ENCODE measurements at regions not wholly inside any gene's neighbourhood (a gene's known extent, or its start where the extent isn't known, plus 50 kb on each side); places are given as distances from the start of the nearest gene placed in this dataset.

GRCh38 chr1:186512698-186513457, 52.0 kb upstream of the PDC start:
- DNase-seq (ENCODE audit: extremely low spot score, unreplicated experiment), result no peak
- H3K27ac Mint-ChIP-seq, result no peak overlapping the region
- no peak overlapping the region for H3K4me3 Mint-ChIP-seq
- TF ChIP-seq, protein P1, sequence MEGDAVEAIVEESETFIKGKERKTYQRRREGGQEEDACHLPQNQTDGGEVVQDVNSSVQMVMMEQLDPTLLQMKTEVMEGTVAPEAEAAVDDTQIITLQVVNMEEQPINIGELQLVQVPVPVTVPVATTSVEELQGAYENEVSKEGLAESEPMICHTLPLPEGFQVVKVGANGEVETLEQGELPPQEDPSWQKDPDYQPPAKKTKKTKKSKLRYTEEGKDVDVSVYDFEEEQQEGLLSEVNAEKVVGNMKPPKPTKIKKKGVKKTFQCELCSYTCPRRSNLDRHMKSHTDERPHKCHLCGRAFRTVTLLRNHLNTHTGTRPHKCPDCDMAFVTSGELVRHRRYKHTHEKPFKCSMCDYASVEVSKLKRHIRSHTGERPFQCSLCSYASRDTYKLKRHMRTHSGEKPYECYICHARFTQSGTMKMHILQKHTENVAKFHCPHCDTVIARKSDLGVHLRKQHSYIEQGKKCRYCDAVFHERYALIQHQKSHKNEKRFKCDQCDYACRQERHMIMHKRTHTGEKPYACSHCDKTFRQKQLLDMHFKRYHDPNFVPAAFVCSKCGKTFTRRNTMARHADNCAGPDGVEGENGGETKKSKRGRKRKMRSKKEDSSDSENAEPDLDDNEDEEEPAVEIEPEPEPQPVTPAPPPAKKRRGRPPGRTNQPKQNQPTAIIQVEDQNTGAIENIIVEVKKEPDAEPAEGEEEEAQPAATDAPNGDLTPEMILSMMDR (conservative IDR thresholded peaks at IDR 0.05), result no peak
- H3K36me3 Mint-ChIP-seq, result no peaks in the 10 kb centered on the region
- peaks cover 5% of the 10 kb centered on the region for H3K9me3 Mint-ChIP-seq
- no peaks in the 10 kb centered on the region for H3K4me1 Mint-ChIP-seq (ENCODE audit: unreplicated experiment)
- peaks cover 3% of the 10 kb centered on the region for H3K27me3 Mint-ChIP-seq

- H3K27me3 Mint-ChIP-seq, result peaks cover 3% of the 10 kb centered on the region
- no peak for DNase-seq (ENCODE audit: extremely low spot score, unreplicated experiment)
- no peak overlapping the region for H3K4me3 Mint-ChIP-seq
- no peaks in the 10 kb centered on the region for H3K36me3 Mint-ChIP-seq
- no peaks in the 10 kb centered on the region for H3K4me1 Mint-ChIP-seq (ENCODE audit: unreplicated experiment)
- no peak overlapping the region for H3K27ac Mint-ChIP-seq
- peaks cover 5% of the 10 kb centered on the region for H3K9me3 Mint-ChIP-seq
- TF ChIP-seq, protein P1 (conservative IDR thresholded peaks at IDR 0.05), result no peak
These were observed 51.1 kb upstream of the PDC start for GRCh38 chr1:186511761-186512637.

Measured in type B pancreatic cell (in vitro differentiated cells).